WI38 (cell line): ENCODE measurements at regions not wholly inside any gene's neighbourhood (a gene's known extent, or its start where the extent isn't known, plus 50 kb on each side); places are given as distances from the start of the nearest gene placed in this dataset.

Experiments
- H3K4me3 ChIP-seq: 2 replicates; pipeline ENCODE4 v1.5.1; 2011; ENCODE audit warnings: low read depth, mild to moderate bottlenecking, control low read depth, low read length
- CTCF ChIP-seq: IDR thresholded peaks from 2 replicates; pipeline ENCODE4 v1.5.1; 2012; ENCODE audit warnings: low read depth, mild to moderate bottlenecking, control low read depth, low read length

- no peak for TF ChIP-seq CTCF
- H3K4me3 ChIP-seq = no peak overlapping the region
Measured at GRCh38 chr4:184284742-184285141, 67.1 kb upstream of the ENPP6 start.

DNA sequence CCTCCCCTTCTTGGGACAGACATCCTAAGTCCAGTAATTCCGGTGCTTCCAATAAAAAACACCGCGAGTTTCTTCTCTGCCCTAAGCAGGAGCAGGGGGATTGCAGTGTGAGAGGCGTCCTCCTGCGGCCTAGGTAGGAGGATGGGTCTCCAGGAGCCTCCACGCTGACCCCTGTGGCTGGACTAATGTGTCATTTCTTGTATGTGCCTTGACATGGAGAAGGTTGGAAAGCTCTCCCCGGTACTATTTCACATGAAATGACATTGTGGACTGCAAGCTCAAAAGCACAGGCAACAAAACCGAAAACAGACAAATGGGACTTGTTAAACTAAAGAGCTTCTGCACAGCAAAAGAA, 66.6 kb upstream of the ENPP6 start:
- no peak overlapping the region for H3K4me3 ChIP-seq
- no peak for TF ChIP-seq CTCF

GRCh38 chr4:184283659-184284335, 66.1 kb upstream of the ENPP6 start:
- no peak for TF ChIP-seq CTCF
- no peak overlapping the region for H3K4me3 ChIP-seq

DNA sequence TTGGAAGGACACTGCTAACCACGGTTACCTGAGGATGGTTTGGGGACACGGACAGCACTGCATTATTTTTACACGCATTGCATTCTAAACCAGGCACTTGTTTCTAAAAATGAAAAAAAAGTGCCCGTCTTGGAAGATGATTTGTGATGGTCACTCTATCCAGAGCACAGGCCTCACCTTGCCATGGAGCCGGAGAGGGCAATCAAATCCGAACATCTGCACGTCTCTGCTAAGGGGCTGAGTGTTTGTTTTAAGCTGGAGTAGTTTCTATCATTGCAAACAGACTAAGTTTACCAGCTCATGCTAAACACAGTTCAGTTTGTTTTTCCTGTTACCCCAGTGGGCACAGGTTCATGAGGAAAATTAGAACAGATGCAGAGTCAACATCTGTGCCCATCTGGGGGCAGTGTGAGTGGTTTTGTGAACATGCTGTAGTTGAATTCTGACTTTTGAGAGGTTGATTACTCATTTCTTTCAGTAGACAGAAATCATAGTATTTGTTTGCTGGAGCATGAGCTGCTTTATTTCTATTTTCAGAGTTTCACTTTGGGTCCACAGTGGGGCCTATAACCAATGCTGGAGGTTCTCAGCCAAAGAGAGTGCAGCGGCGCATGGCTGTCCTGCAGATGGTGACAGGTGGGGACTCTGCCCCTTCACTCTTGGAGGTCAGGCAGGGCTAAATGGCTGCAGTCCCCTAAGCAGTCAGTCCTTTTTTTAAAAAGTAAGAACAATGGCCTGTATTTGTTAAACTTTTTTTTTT, 65.4 kb upstream of the ENPP6 start:
- no peak overlapping the region for H3K4me3 ChIP-seq

GRCh38 chr4:184282251-184282713, 64.6 kb upstream of the ENPP6 start:
- no peak for TF ChIP-seq CTCF
- H3K4me3 ChIP-seq = no peak overlapping the region

More for the DNA sequence above, 65.4 kb upstream of the ENPP6 start:
- TF ChIP-seq CTCF = no peak

DNA sequence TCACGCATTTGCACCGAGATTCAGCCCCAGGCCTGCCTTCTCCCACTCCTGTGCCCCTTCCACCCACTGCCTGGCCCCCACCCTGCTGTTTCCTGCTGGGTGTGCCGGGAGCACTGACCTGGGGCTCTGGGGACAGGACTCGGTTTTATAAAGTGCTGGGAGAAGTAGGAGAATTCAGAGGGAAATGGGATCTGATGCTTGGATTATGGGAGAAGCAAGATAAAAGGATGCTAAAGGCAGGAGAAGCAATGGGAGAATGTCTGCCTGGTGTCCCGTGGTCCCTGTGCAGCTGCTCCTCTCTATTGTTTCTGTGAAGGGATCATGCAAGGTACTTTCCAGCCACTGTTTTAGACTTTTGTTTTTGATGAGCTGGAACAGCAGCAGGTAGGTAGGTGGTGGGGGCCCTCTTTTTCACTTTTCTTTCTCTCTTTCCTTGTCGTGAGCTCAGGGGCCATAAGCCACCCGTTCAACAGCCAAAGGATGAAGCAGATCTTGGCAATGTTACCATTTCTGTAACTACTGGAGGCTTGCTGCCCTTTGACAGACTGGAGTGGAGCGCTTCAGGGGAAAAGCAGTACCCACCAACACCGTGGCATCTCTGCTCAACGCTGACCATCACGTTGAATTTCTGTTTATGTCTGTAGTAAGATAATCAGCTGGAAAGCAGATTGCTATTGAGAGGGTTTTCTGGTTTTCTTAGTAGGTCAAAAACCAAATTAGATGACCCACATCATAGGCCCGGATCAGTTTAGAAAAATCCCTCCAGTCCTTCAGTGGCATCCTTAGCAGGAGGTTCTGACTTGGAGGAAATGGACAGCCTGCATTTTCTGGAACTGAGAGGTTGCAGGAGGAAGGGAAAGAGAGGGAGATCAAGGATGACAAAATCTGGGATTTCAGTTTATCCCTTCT, 63.8 kb upstream of the ENPP6 start:
- TF ChIP-seq CTCF = no peak
- H3K4me3 ChIP-seq = no peak overlapping the region

GRCh38 chr4:184280591-184281071, 63.0 kb upstream of the ENPP6 start:
- no peak overlapping the region for H3K4me3 ChIP-seq
- TF ChIP-seq CTCF = no peak
